Activated T-cell treated with anti-CD3 and anti-CD28 coated beads, Interleukin-2, amount 50 U/mL, for 4 hours (primary cell): ENCODE measurements at regions not wholly inside any gene's neighbourhood (a gene's known extent, or its start where the extent isn't known, plus 50 kb on each side); places are given as distances from the start of the nearest gene placed in this dataset.
"Not testable (repeated sequence)": the region's sequence is repeated elsewhere in the genome, so short reads cannot be mapped to it uniquely, and the experiment has no call there.

ENCODE experiments used
- ATAC-seq, 2 donors: fragments of 200-7000 bp; cut with Tn5 transposase; one replicate each; pipeline ENCODE4 v1.10.0; 2021
- DNase-seq: peaks from one replicate; pipeline ENCODE4 v3.0.0-alpha.2; 2020
- H3K27me3 Mint-ChIP-seq: one replicate; pipeline ENCODE4 v1.8.0; 2021; ENCODE audit warnings: low read depth, mixed read lengths
- H3K36me3 Mint-ChIP-seq: one replicate; pipeline ENCODE4 v1.8.0; 2022; ENCODE audit warnings: mixed read lengths; ENCODE audit not compliant: insufficient read depth
- H3K4me1 Mint-ChIP-seq: one replicate; pipeline ENCODE4 v1.8.0; 2021; ENCODE audit warnings: low read depth, mixed read lengths
- H3K4me3 Mint-ChIP-seq: one replicate; pipeline ENCODE4 v1.8.0; 2021; ENCODE audit warnings: mild to moderate bottlenecking, moderate library complexity, mixed read lengths
- H3K9me3 Mint-ChIP-seq: one replicate; pipeline ENCODE4 v1.8.0; 2021; ENCODE audit warnings: mixed read lengths

DNA sequence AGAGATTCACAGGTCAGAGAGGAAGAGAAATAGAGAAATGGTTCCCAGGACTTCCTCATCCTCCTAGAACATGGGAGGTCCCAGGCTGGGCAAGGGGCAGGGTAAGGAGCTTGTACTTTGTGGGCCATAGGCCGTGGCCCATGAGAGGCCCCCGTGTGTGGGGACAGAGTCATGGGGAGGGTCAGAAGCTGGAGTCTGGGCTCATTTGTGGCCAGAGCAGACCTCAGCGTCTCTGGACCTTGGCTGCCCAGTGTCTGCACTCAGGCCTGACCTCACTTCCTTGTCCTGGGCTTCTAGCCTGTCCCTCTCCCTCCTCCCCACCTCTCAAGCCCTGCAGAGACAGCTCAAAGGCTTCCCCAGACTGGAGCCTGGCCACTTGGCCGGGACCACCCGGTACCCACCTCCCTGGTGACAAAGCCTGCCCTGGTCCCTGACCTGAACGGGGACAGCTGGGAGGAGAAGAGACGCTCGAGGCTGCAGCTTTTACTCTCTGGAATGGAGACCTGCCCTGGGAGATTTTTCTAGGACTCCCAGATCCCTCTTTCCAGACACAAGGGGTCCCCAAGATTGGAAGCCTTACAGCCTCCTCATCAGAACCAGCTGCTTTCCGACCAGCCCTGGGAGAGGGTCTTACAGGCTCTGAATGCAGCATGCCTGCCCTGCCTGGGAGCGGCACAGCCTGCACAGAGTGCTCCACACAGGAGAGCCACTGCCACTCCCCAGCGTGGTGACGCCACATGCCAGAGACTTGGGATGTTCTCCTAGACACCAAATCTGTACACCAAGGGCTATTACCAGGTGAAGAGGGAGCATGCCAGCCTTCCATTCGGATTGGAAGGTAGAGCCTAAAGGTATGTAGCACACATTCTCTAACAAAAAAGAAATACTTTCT, 569.0 kb upstream of the B3GAT1 start:
- peaks cover 4% of the 10 kb centered on the region for H3K4me1 Mint-ChIP-seq
- DNase-seq (no peak), ATAC-seq (no peak)
- H3K9me3 Mint-ChIP-seq = no peaks in the 10 kb centered on the region
- H3K27me3 Mint-ChIP-seq = peaks cover 19% of the 10 kb centered on the region
- H3K4me3 Mint-ChIP-seq = no peak overlapping the region
- no peaks in the 10 kb centered on the region for H3K36me3 Mint-ChIP-seq

DNA sequence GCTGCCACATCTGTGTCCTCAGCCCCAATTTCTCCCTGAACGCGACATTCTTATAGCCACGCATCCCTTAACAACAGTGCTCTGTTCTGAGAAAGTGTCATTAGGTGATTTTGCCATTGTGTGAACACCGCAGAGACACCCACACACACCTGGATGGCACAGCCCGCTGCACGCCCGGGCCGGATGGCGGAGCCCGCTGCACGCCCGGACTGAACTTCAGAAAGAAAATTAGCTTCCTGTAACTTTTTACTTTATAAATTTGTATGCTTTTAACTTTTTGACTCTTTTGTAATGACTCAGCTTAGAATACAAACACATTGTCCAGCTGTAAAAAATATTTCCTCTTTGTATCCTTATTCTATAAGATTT, 567.0 kb upstream of the B3GAT1 start:
- H3K27me3 Mint-ChIP-seq = peaks cover 17% of the 10 kb centered on the region
- ATAC-seq, DNase-seq, H3K9me3 Mint-ChIP-seq, H3K4me1 Mint-ChIP-seq, H3K4me3 Mint-ChIP-seq, H3K36me3 Mint-ChIP-seq: not testable (repeated sequence)

DNA sequence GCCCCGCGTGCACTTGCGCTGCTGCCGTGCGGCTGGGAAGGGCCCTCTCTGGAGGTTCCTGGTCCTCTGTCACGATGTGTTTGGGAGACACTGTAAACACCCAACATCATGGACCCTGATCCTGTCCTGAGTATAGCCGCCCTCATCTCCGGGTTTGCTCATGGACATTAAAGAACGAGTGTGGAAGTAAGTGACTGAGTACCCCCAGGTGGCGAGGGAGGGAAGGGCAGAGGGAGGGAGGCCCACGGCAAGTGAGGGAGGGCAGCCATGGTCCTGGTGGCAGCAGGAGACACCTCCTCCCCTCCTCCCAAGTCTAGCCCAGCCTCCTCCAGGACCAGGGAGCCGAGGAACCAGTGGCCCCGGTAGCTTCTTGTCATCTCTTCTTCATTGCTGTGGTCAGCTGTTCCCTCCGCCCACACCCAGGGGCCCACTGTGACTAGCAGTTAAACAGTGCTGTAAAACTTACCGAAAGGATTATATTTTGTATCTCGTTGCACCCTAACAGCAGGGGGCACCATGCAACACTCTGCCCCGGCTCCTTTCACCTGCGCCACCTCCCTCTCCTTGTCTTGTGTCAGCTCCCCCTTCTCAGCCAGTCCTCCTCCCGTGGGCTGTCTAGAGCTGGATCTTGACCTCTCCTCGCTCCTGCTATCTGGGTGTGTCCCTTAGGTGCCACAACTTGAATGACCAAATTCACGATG, 566.5 kb upstream of the B3GAT1 start:
- no peak overlapping the region for H3K4me3 Mint-ChIP-seq
- DNase-seq = no peak

DNA sequence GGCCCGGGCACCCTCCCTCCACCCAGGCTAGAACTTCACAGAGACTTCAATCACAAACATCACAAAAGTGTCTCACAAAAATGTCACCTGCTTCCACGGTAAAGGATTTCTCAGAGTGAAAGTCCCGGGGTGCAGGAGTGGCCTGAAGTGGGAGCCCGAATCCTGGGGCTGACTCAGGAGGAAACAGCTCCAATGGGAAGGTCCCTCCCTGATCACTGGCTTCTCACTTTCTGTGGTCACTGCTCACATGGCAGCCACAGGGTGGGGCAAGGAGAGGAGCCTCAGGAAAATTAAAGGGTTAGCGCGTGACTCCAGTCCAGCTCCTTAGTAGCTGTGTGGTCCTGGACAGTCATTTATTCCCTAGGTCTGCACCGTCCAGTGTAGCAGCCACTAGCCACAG, 564.5 kb upstream of the B3GAT1 start:
- ATAC-seq = no peak
- Mint-ChIP-seq H3K9me3 (no peaks in the 10 kb centered on the region), H3K4me3 (no peak overlapping the region), H3K27me3 (peaks cover 16% of the 10 kb centered on the region), H3K36me3 (no peaks in the 10 kb centered on the region), H3K4me1 (no peaks in the 10 kb centered on the region)
- DNase-seq = no peak

More for the DNA sequence above, 566.5 kb upstream of the B3GAT1 start:
- Mint-ChIP-seq H3K4me1 (no peaks in the 10 kb centered on the region), H3K27me3 (peaks cover 14% of the 10 kb centered on the region), H3K9me3 (no peaks in the 10 kb centered on the region), H3K36me3 (no peaks in the 10 kb centered on the region)
- ATAC-seq = no peak

DNA sequence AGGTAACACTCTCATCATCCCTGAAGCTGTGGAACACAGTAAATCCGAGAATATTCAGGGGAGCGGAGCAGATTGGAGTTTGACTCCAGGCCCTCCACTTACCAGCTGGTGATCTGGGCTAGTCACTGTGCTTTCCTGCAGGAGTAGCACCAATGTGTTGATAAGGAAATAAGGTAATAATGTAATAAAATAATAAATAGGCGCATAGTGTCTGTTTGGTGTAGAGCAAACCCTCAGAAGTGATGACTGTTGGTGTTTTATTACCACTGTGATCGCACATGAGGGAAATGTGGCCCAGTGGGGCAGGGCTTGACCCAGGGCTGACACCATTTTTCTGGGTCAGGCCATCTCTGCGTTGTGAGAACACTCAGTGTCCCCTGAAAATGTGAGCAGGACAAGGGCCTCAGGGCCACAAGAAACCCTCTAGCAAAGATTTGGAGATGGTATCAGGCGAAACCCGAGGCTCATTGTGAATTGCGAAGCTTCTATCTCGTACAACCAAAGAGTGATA, 563.9 kb upstream of the B3GAT1 start:
- Mint-ChIP-seq H3K4me1 (no peaks in the 10 kb centered on the region), H3K36me3 (no peaks in the 10 kb centered on the region)

DNA sequence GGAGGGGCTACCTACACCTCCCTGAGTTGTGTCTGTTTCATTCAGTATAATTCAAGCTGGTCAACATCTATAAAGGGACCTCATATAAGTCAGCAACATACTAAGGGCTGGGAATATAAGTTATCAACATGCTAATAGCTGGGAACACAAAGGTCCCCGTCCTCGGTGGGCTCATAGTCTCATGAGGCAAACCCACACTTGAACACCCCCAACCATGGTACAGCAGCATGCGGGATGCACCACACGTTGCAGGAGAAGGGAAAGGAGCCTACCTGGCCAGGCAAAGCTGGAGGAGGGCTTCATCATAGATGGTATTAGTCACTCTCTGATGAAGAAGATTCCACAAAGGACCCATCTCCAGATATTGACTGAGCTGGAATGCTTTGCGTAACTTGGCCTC, 561.8 kb upstream of the B3GAT1 start:
- DNase-seq (no peak), ATAC-seq (no peak)
- H3K36me3 Mint-ChIP-seq = no peaks in the 10 kb centered on the region
- H3K4me1 Mint-ChIP-seq = no peaks in the 10 kb centered on the region
- H3K4me3 Mint-ChIP-seq = no peak overlapping the region
- H3K27me3 Mint-ChIP-seq = peaks cover 13% of the 10 kb centered on the region
- no peaks in the 10 kb centered on the region for H3K9me3 Mint-ChIP-seq

More for the DNA sequence above, 563.9 kb upstream of the B3GAT1 start:
- no peak for DNase-seq
- Mint-ChIP-seq H3K9me3 (no peaks in the 10 kb centered on the region), H3K4me3 (no peak overlapping the region), H3K27me3 (peaks cover 15% of the 10 kb centered on the region)
- no peak for ATAC-seq

DNA sequence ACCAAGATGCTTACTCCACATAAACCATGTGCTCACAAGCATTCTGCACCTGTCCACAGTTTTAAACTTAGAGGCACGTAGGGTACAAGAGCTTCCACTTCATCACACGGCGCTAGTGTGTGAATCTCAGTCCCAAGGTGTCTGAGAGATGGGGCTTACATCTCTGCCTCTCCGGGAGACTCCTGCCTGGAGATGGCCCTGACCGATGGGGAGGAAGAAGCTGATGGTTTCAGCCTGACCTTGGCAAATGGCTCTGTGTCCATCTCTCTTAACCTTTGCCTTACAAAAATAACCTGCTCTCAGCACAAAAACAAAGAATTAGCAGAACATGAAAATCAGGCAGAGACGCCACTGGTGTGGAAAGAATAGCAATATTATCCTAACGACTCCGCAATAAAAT, 559.3 kb upstream of the B3GAT1 start:
- H3K36me3 Mint-ChIP-seq = no peaks in the 10 kb centered on the region
- no peaks in the 10 kb centered on the region for H3K9me3 Mint-ChIP-seq
- DNase-seq (no peak), ATAC-seq (no peak)
- no peak overlapping the region for H3K4me3 Mint-ChIP-seq
- H3K4me1 Mint-ChIP-seq = no peaks in the 10 kb centered on the region
- peaks cover 13% of the 10 kb centered on the region for H3K27me3 Mint-ChIP-seq

DNA sequence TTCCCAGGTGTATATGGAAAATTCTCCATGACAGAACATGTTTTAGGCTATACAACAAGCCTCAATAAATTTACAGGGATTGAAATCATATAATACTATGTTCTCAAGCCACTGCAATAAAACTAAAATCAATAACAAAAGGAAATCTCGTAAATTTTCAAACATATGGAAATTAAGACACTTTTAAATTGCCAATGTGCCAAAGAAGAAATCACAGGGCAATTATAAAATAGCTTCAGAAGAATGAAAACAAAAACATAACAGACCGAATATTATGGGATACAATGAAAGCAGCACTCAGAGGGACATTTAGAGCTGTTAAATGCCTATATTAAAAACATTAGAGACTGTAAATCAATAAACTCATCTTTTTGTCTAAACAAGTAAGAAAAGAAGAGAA, 555.7 kb upstream of the B3GAT1 start:
- H3K36me3 Mint-ChIP-seq = no peaks in the 10 kb centered on the region
- no peak overlapping the region for H3K4me3 Mint-ChIP-seq
- no peaks in the 10 kb centered on the region for H3K9me3 Mint-ChIP-seq
- H3K4me1 Mint-ChIP-seq = no peaks in the 10 kb centered on the region
- H3K27me3 Mint-ChIP-seq = peaks cover 30% of the 10 kb centered on the region
- ATAC-seq (no peak), DNase-seq (no peak)

DNA sequence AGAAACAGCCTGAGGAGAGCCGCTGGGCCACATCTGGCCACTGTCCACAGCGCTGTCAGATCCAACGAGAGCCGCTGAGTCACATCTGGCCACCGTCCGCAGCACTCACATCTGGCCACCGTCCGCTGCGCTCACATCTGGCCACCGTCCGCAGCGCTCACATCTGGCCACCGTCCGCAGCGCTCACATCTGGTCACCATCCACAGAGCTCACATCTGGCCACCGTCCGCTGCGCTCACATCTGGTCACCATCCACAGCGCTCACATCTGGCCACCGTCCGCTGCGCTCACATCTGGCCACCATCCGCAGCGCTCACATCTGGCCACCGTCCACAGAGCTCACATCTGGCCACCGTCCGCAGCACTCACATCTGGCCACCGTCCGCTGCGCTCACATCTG, 549.3 kb upstream of the B3GAT1 start:
- not testable (repeated sequence) for DNase-seq, ATAC-seq, H3K4me3 Mint-ChIP-seq, H3K9me3 Mint-ChIP-seq, H3K36me3 Mint-ChIP-seq, H3K4me1 Mint-ChIP-seq
- H3K27me3 Mint-ChIP-seq = peaks cover 17% of the 10 kb centered on the region

DNA sequence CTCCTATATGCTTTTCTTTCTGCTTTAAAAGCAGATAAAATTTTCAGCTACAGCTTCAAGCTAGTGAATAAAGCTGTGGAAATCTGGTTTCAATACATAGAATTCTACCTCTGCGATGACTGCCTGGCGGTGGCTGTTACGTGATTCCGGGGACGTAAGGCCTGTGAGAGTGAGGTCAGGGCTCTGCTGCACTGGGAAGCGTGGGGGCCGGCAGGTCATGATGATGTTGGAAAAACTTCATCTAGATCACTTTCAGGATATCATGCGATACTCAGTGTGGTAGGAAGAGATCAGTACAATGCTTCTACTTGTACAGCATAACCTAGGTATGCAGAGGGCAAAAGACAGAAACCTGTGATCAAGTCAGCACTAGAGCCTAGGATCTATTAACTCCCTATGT, 546.8 kb upstream of the B3GAT1 start:
- ATAC-seq (no peak), DNase-seq (no peak)
- peaks cover 17% of the 10 kb centered on the region for H3K27me3 Mint-ChIP-seq
- H3K4me1 Mint-ChIP-seq = no peaks in the 10 kb centered on the region
- peaks cover 2% of the 10 kb centered on the region for H3K9me3 Mint-ChIP-seq
- H3K36me3 Mint-ChIP-seq = no peaks in the 10 kb centered on the region
- H3K4me3 Mint-ChIP-seq = no peak overlapping the region

DNA sequence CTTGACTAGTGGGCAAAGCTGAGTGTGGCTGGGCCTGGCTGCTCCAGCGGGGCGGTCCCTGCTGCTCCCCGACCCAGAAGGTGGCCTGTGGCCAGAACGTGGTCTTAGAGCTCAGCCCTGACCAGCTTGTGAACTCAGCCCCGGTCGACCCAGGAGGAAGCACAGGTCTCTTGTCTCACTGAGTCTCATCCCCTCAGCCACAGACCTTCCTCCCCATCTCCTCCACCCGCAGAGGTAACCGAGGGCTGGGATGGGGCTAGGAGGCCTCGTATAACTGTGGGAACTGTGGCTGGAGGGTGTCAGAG, 546.2 kb upstream of the B3GAT1 start:
- no peaks in the 10 kb centered on the region for H3K4me1 Mint-ChIP-seq
- no peak for DNase-seq

DNA sequence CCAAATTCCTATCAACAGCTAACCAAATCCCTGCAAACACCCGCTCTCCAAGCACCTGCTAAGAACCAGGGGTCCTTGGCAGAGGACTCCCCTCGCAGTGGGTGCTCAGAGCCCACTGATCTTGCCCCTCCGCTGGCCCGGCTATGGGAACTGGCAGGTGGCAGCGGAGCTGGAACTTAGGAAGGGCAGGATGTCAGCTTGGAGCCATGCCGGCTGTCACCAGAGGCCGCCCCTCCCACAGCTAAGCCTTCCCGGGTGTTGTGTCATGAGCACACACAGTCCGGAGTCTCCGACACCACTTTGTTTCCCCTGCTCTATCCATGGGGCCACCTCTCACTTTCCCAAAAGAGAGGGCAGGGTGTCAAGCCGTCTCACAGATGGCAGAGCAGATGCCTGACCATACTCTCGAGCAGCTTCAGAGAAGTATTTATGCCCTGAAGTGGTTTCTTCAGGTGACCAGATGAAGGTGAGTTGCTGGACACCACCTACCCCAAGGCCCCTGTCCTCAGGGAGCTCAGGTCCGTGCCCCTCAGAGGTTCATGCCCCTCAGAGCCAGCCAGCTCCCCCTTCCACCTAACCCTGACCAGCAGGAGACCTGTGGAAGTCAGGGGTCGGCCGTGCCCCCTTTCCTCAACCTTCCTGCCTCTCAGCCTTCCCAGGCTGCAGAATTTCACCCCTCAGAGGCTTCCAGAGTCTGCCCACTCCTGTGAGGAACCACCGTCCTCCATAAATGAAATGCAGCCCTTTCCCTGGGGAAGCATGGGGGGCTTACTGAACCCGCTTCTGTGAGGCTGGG, 545.7 kb upstream of the B3GAT1 start:
- Mint-ChIP-seq H3K36me3 (no peaks in the 10 kb centered on the region), H3K4me1 (no peaks in the 10 kb centered on the region), H3K9me3 (peaks cover 2% of the 10 kb centered on the region), H3K27me3 (peaks cover 15% of the 10 kb centered on the region), H3K4me3 (no peak overlapping the region)
- ATAC-seq = no peak
- DNase-seq = no peak

More for the DNA sequence above, 546.2 kb upstream of the B3GAT1 start:
- ATAC-seq = no peak
- Mint-ChIP-seq H3K27me3 (peaks cover 15% of the 10 kb centered on the region), H3K36me3 (no peaks in the 10 kb centered on the region), H3K9me3 (peaks cover 2% of the 10 kb centered on the region), H3K4me3 (no peak overlapping the region)

DNA sequence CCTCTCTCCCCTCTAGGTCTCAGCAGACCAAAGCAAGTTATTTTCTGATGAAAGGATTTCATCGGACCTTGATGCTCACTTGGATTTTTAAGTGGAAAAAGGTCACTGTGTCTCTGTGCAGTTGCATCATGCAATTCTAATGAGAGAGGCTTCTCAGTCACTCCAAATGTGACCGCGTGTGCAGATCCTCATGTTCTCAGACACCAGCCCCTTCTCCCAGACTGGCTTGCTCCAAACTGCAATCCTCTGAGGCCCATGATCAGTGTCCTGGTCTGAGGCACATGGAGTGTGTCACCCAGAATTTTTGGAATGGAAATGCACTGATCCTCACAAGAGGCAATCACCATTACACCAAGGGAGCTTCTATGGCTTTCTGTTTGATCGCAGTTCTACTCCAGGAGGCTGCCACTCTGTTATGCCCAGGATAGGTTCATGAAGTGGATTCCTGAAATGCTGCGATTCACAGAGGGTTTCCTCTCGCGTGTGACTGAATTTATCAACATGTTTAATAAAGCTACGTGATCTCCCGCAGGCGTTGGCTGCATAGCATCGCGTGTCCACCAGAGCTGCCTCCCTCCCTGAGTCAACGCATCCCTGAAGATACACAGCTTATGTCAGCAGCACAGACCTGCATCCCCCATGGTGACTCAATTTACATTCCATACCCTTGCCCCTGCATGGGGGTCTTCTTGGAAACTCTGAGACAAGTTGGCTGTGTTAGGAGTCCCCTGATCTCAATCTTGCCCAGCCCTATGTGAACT, 544.6 kb upstream of the B3GAT1 start:
- peaks cover 15% of the 10 kb centered on the region for H3K27me3 Mint-ChIP-seq
- no peaks in the 10 kb centered on the region for H3K4me1 Mint-ChIP-seq
- H3K9me3 Mint-ChIP-seq = no peaks in the 10 kb centered on the region
- no peaks in the 10 kb centered on the region for H3K36me3 Mint-ChIP-seq
- ATAC-seq = no peak
- H3K4me3 Mint-ChIP-seq = no peak overlapping the region
- DNase-seq = no peak

DNA sequence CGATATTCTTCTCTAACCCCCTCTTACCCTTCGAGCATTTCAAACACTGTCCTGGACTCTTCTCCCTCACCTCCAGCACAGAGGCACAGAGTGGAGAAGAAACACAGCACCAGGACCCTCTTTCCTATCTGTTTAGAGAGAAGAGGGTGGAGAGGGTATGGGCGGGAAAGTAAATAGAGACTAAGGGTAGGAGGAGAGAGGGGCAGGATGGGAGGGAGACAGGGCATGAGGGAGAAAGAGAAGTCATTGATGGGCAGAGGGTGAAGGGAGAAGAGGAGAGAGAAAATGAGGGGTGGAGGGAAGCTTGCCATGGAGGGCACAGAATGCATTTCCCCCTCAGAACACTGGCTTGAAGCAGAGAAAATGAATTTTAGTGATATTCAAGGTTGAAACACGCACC, 543.9 kb upstream of the B3GAT1 start:
- H3K4me1 Mint-ChIP-seq, DNase-seq, ATAC-seq, H3K4me3 Mint-ChIP-seq, H3K36me3 Mint-ChIP-seq, H3K9me3 Mint-ChIP-seq: not testable (repeated sequence)
- H3K27me3 Mint-ChIP-seq = peaks cover 15% of the 10 kb centered on the region
